ENCODE measurements at regions not wholly inside any gene's neighbourhood (a gene's known extent, or its start where the extent isn't known, plus 50 kb on each side); places are given as distances from the start of the nearest gene placed in this dataset.

DNA sequence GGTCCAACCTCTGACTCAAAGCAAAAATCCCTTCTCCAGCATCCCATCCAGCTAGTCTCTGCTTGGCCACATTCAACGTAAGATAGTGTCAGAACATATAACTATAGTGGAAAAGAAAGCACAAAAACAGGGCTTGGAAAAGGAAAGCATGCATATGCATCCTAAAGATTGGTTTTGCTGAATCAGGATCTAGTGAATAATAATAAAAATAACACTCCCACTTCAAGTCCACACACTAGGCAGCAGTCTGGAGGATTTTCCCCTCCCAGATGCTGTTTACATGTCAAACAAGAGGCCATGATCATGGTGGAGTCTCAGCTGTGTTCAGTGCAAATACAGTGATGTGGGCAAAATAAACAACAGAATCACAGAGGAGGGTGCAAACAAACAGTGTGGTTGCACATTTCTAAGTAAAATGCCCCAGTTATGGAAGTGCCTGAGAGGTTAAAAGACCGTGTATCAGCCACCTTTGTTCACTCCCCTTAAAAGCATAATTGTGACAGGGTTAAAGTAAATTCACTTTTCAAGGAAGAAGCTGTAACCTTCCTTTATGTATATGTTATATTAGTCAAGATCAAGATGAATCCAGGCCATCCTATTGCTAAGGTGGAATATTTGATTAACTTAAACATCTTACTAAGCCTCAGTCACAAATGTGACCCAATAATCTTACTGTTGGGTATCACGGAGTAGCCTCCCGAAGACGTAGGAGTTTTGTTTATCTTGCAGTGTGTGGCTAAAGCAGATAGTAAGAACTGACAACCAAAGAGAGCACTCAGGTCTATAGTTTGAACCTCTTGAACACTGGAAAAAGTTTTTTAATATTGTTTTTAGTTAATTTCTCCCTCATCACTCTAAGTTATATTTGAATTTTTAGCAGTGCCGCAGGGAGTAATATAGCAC, 424.5 kb downstream of the SOX2 start:
- DNase-seq, result no peak

More for the DNA sequence above, 424.5 kb downstream of the SOX2 start:
- Histone ChIP-seq H4K91ac (ENCODE audit: insufficient read depth, low read depth, low read length) (no peak overlapping the region), H3K9me3 (ENCODE audit: control insufficient read depth, insufficient read depth, low read length) (peaks cover 4% of the 10 kb centered on the region), H2AK9ac (replicated peaks; ENCODE audit: low read depth, low read length, poor library complexity) (no peak overlapping the region), H3K9ac (ENCODE audit: low read depth, low read length) (no peak overlapping the region), H4K5ac (ENCODE audit: low read depth, low read length) (no peak overlapping the region), H3K36me3 (ENCODE audit: control insufficient read depth, insufficient read depth, low read length) (no peaks in the 10 kb centered on the region), H3K18ac (ENCODE audit: low read depth, low read length) (no peak overlapping the region), H3K4me2 (ENCODE audit: low read depth, low read length) (no peak overlapping the region), H3K9me1 (ENCODE audit: insufficient read depth, low read length) (no peaks in the 10 kb centered on the region), H2AK5ac (ENCODE audit: low read depth, low read length) (no peak overlapping the region), H3K27ac (ENCODE audit: insufficient read depth, low read length) (no peak overlapping the region), H3K79me1 (ENCODE audit: low read depth in 1 of 2, low read length in 2 of 2) (no peaks in the 10 kb centered on the region), H2BK20ac (ENCODE audit: low read depth, low read length) (no peak overlapping the region), H2BK15ac (ENCODE audit: low read depth, low read length) (no peak overlapping the region), H2BK120ac (ENCODE audit: low read depth, low read length) (no peak overlapping the region), H3K14ac (replicated peaks; ENCODE audit: low read depth, low read length) (no peak overlapping the region), H3K4me3 (ENCODE audit: insufficient read depth, low read depth, low read length) (no peak overlapping the region), H3K23ac (ENCODE audit: low read depth, low read length) (no peak overlapping the region), H3K4ac (ENCODE audit: low read depth, low read length) (no peak overlapping the region), H4K20me1 (ENCODE audit: insufficient read depth, low read length) (no peaks in the 10 kb centered on the region), H3K27me3 (ENCODE audit: control insufficient read depth, insufficient read depth, low read length) (no peaks in the 10 kb centered on the region), H3K56ac (ENCODE audit: extremely low read depth, insufficient read depth, low read length) (no peak overlapping the region), H2AFZ (replicated peaks; ENCODE audit: low read length, poor library complexity) (no peak overlapping the region), H3K4me1 (ENCODE audit: control insufficient read depth, insufficient read depth, low read length) (no peaks in the 10 kb centered on the region), H4K8ac (ENCODE audit: low read depth in 2 of 2, low read length in 2 of 2) (no peak overlapping the region), H2BK5ac (ENCODE audit: low read depth, low read length, poor library complexity, severe bottlenecking) (no peak overlapping the region)
- dilution Hi-C loops (cut with HindIII; ENCODE audit: low sequenced_read_pairs, unreplicated experiment) (no loop called here), in situ Hi-C loops (cut with MboI; ENCODE audit: low sequenced_read_pairs) (no loop called here), intact Hi-C loops (cut with micrococcal nuclease) (no loop called here)
- POLR2A ChIA-PET (ENCODE audit: unreplicated experiment), result no interaction called here
- CTCF ChIA-PET, result no interaction called here
- BruUV-seq (replicated peaks), result no TSS peak
- TF ChIP-seq FOS (IDR thresholded peaks at IDR 0.05; ENCODE audit: low read depth, low read length) (no peak), CEBPB (IDR thresholded peaks at IDR 0.05; ENCODE audit: low read depth, low read length) (no peak), RFX5 (IDR thresholded peaks at IDR 0.05; ENCODE audit: low read depth, low read length) (no peak), SMC3 (IDR thresholded peaks at IDR 0.05; ENCODE audit: low read depth, low read length) (no peak), CHD1 (IDR thresholded peaks at IDR 0.05; ENCODE audit: low read depth, low read length) (no peak), MAZ (IDR thresholded peaks at IDR 0.05; ENCODE audit: borderline replicate concordance, low read depth, low read length) (no peak), BHLHE40 (IDR thresholded peaks at IDR 0.05; ENCODE audit: low read depth, low read length) (no peak), RAD21 (IDR thresholded peaks at IDR 0.05; ENCODE audit: low read length) (no peak), RCOR1 (IDR thresholded peaks at IDR 0.05; ENCODE audit: insufficient replicate concordance, low read length) (no peak), POLR2A (IDR thresholded peaks at IDR 0.05; ENCODE audit: low read depth, low read length) (no peak), MAFK (IDR thresholded peaks at IDR 0.05; ENCODE audit: low read depth, low read length) (no peak)
- TF ChIP-seq, protein P1, sequence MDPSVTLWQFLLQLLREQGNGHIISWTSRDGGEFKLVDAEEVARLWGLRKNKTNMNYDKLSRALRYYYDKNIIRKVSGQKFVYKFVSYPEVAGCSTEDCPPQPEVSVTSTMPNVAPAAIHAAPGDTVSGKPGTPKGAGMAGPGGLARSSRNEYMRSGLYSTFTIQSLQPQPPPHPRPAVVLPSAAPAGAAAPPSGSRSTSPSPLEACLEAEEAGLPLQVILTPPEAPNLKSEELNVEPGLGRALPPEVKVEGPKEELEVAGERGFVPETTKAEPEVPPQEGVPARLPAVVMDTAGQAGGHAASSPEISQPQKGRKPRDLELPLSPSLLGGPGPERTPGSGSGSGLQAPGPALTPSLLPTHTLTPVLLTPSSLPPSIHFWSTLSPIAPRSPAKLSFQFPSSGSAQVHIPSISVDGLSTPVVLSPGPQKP (IDR thresholded peaks at IDR 0.05; ENCODE audit: borderline replicate concordance, low read depth, low read length), result no peak
- no peak for ATAC-seq (ENCODE audit: low read depth)
- no CpG with 5 or more reads among the region's 6 CpGs for WGBS, 2 experiments (ENCODE audit: extremely low coverage in 2 of 2, insufficient read length in 1 of 2)
